HG02759 (cell line): ENCODE measurements at regions not wholly inside any gene's neighbourhood (a gene's known extent, or its start where the extent isn't known, plus 50 kb on each side); places are given as distances from the start of the nearest gene placed in this dataset.

Experiments used
- ATAC-seq: cut with Tn5 transposase; IDR thresholded peaks from one replicate; pipeline ENCODE4 v1.9.1; 2021; ENCODE audit warnings: mild to moderate bottlenecking, moderate library complexity; ENCODE audit not compliant: unreplicated experiment

- no peak for ATAC-seq
Measured at GRCh38 chr9:28287455-28287854, 714.2 kb upstream of the C9orf72 start.

DNA sequence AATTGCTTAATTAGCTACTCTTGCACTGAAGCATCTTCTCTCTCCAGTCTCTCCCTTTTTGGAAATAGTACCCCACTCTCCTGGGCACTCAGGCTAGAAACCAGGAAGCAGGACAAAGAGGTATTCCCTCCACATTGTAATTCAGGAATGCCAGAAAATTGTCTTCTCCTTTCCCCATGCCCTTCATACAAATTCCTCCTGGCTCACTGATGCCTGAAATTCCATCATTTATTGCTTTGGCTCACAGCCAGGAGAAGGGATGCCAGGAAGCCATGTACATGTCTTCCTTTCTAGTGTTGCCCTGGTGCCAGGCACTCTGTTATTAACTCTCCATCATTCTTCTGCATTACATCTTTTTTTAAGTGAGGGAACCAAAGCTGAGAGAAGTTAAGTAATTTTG lies 716.5 kb upstream of the C9orf72 start:
- no peak for ATAC-seq

GRCh38 chr9:28293369-28294090 lies 720.2 kb upstream of the C9orf72 start:
- no peak for ATAC-seq

DNA sequence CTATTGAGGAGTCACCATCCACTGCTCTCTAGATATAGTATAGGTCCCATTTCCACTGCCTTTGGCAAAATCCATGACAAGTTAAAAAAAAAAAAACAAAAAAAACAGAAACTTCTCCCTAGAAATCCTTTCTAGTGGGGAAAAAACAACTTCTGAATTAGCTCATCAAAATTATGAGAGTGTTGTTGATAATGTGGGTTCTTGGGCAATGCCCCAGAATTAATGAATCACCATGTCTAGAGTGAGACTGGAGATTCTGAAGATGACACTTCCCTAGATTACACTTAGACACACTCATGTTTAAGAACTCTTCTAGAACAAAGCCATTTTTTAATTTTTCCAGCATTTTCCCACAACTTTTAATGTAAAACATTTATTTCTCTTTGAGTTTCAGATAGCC lies 728.0 kb upstream of the C9orf72 start:
- no peak for ATAC-seq

DNA sequence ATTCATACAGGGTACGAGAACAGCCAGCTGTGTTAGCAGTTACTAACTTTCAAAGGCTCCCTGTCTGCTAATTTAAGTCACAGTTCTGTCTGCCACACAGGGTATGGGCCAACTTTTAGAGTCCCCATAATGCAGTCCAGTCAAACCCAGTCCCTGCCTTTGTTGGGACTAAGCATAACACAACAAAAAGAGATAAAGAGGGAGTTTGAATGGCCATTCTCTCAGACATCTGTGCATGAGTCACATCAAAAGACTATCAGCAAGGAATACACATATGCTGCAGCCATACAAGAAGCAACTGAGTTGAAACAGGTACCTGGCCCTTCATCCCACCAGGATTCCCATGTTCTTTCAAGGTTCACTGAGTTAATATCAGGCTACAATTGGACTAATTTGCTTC lies 744.5 kb upstream of the C9orf72 start:
- ATAC-seq, result no peak

DNA sequence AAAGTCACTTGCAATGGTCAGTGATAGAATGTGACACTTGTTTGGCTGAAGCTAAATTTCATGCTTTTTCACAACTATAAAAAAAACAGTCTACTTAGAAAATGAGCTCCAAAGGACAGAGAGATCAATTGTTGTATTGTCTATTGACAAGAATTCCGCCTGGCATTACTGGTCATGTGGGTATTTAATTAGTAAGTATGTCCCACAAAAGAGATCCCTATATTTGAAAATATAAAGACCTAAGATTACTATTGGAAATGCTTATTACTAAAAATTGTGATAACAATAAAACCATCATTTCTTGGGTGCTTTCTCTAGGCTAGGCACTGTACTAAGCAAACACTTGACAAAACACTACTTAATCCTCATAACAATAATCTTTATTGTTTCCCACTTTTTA lies 745.2 kb upstream of the C9orf72 start:
- ATAC-seq, result no peak

DNA sequence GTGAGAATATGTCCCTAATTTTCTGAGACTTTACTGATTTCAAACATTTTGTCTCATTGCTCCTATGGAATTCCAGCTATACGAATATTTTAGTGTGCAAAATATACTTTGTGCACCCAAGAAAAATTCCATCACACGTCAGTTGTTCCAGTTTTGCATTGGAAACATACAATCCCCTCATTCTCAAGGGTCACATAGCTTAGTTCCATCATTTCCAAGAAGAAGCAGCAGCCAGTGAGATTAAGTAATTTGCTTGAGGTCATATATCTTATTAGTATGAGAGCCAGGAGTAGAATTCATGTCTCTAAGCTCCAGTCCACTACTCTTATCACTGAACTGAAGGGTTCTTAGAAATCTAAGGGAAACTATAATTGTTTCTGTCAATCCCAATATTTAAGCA lies 746.7 kb upstream of the C9orf72 start:
- no peak for ATAC-seq

- ATAC-seq, result no peak
Measured at GRCh38 chr9:28320616-28321015, 747.3 kb upstream of the C9orf72 start.

GRCh38 chr9:28329323-28329722 lies 756.0 kb upstream of the C9orf72 start:
- ATAC-seq, result no peak

- no peak for ATAC-seq
Measured at GRCh38 chr9:28332648-28333047, 759.4 kb upstream of the C9orf72 start.

DNA sequence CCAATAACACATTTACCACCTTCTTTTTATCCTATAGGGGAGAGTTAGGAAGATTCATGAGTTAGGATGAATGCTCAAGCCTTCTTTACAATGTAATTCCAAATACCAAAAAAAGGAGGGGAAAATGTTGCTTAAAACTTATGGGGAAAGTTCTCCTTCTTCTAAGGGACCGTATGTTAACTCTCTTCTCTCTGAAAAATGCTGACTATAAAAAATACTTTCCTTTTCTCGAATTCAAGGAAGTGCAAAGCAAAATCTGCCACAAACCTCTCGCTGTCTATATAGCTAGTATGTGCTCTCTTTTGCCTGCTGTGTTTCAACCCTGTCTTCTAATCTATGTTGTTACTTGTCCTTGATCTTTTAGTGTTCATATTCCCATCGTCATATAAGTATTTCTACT lies 768.6 kb upstream of the C9orf72 start:
- ATAC-seq, result no peak

- ATAC-seq, result no peak
Measured at GRCh38 chr9:28342815-28343338, 769.6 kb upstream of the C9orf72 start.

DNA sequence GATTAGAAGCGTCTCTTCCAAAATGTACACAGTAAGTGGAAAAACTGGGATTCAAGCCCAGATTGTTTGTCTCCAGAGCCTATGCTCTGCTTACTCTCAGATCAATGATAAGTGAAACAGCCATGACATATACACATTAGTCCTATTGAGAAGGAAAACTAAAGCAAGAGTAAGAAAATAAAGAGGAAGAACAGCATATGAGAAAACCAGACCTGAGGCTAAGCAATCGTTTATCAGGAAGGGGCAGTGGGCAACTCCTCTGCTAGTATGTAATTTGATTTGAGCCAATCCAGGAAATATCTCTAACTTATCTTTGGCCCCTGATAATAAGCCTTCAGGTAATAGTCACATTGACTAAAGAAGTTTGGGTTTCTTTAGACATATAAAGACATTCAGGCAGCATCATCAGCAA lies 789.9 kb upstream of the C9orf72 start:
- ATAC-seq, result no peak

DNA sequence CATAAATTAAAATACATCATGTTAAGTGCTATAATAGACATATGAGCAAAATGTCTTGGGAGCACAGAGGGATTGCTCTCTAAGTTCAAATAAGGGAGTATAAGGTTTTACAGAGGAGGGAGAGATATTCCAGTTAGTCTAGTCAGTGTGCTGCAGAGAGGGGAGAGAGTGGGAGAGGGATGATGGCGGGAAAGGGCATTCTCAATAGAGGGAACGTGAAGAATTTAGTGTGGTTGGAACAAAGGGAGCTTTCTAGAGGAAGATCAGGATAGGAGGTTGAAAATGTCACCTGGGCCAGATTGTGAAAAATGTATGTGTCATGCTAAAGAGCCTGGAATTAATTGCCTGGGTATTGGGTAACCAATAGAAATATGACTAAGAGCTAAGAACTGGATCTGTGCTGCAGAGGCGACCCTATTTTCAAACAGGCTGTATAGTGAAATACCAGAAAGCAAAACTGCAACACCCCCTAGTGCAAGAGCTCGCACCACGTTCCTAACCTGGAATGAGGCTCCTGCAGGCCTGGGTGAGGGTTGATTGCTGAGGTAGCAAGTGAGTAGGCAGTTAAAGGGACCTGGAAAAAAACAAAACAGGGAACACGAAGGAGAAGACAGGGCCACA lies 791.8 kb upstream of the C9orf72 start:
- no peak for ATAC-seq

- ATAC-seq, result no peak
Measured at GRCh38 chr9:28365728-28366127, 792.4 kb upstream of the C9orf72 start.

GRCh38 chr9:28378231-28378630 lies 805.0 kb upstream of the C9orf72 start:
- no peak for ATAC-seq

DNA sequence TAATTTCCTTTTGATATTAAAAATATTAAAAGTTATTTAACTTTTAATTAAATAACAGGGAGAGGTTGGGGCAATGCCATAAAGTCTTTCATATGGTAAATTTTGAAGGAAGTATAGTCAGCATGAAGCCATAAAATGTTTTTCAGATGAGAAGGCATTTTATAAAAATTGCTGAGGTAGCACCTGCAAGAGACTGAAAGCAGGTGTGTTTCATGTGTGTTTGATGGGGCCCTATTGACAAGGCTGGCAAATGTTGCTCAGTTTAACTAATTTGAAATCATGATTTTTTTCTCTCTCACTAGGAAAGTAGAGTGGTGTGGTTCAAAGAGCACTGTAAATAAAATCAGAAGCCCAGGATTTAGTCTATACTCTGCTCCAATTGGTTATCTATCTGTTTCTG lies 805.8 kb upstream of the C9orf72 start:
- ATAC-seq, result no peak

DNA sequence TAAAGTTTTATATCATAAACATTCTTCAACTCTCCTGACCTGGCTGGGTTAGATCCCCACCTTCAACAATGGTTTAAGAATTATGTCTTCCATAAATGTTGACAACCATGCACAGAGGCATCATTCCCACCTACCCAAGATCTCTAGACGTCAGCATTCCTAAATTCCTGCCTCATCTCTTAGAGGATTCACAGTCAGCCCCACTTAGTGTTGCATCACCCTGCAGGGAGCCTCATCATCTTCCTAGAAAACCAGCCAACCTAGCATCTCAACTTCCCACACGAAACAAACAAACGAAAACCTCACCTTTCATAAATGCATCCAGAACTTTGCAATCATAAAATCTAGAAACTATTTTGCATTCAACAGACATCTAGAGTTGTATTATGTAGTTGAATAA lies 816.1 kb upstream of the C9orf72 start:
- no peak for ATAC-seq

DNA sequence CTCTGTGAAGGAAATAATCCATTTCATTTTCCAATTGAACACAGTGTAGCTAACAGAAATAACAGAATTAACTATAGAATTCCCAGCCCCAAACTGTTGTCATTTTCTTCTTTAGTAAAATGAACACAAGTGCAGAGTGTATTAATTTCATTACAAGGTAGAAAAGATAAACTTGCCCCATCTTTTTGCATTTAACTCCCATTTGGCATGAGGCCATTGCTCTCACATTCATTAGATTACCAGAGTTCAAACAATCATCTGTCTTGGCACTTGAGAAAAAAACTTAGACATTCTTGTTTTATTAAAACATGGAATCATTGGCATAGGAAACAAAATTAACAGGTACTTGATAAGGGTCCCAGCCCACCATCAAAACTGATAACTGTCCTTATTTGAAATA lies 821.5 kb upstream of the C9orf72 start:
- ATAC-seq, result no peak

DNA sequence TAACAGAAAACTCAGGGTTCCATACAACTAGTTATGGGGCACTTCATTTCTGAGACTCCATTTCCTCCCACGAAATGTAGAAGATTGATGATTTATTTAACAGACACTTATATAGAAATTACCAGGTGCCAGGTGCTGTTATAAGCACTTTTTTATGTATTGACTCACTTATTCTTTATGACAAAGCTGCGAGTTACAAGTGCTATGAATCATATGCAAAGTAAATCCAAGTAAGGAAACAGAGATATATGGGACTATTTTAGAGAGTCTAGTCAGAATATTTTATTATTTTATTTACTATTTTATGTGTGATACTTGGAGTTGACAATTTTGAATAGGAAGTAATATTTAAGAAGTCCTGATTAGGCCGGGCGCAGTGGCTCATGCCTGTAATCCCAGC lies 822.8 kb upstream of the C9orf72 start:
- ATAC-seq, result no peak

- no peak for ATAC-seq
Measured at GRCh38 chr9:28407351-28407750, 834.1 kb upstream of the C9orf72 start.

DNA sequence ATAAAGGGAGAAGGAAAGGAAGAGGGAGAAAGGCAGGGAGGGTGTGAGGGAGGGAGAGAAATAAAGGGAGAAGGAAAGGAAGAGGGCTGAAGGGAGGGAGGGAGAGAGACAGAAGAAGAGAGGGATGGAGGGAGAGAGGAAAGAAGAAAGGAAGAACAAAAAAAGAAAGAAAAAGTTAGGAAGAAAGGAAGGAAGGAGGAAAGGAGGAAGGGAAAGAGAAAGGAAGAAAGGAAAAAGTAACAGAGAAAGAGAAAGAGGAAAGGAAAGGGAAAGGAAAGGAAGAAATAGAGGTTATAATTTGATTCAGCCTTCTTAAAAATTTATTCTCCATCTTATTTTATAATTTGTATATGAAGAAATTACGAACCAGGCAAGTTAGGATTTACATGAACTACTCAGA lies 836.6 kb upstream of the C9orf72 start:
- ATAC-seq, result no peak

GRCh38 chr9:28410411-28410810 lies 837.1 kb upstream of the C9orf72 start:
- no peak for ATAC-seq
